SU-DHL-6 (cell line): ENCODE measurements at regions not wholly inside any gene's neighbourhood (a gene's known extent, or its start where the extent isn't known, plus 50 kb on each side); places are given as distances from the start of the nearest gene placed in this dataset.

Experiments
- CTCF ChIP-seq: fragments of 200-600 bp; sonication (generic); IDR thresholded peaks from one replicate; pipeline ENCODE4 v1.5.1; 2017; ENCODE audit warnings: antibody characterized with exemption, mild to moderate bottlenecking, low read length, moderate library complexity; ENCODE audit not compliant: insufficient read depth, poor library complexity, severe bottlenecking
- EZH2phosphoT487 ChIP-seq: fragments of 200-600 bp; sonication (generic), shearing (Covaris generic); conservative IDR thresholded peaks from 2 replicates; pipeline ENCODE4 v1.6.1; 2018; ENCODE audit warnings: mild to moderate bottlenecking, antibody characterized with exemption, low read length, moderate library complexity, mixed read lengths

DNA sequence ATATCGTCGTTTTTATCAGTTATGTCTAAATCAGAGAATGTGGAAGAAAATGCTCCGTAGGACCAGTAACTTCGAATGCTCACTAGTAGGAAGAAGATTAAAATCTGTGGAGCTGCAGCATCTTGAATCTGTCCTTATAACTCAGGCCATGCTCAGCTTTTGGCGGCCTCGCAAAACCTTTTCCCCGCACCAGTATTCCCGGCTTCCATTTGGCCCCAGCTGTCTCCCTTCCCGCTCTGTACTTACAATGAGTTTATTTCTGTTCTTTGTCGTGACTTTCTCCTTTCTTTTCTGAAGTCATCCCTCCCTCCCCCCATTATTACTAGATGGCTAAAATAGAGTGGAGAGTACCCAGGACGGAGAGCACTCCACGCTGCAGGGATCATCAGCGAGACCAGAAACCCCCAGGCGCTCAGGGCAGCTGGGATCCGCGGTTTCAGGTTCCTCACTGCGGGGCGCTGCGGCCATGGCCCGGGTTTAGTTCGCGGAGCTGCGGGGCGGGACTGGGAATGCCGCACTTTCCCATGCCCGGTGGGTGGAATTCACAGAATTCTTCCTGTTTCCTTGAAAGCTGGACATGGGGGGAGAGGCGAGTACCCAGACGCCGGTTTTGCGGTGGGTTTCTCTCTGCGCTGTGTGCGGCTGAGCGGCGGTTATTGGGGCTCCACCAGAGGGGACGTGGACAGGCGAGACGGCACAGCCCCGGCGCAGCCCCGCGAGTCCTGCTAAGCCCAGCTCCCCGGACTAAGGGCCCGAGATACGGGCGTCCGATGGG, 183.5 kb downstream of the POM121L12 start:
- no peak for TF ChIP-seq CTCF
- no peak for TF ChIP-seq EZH2phosphoT487
